ENCODE measurements at regions not wholly inside any gene's neighbourhood (a gene's known extent, or its start where the extent isn't known, plus 50 kb on each side); places are given as distances from the start of the nearest gene placed in this dataset.

GRCh38 chr5:117999939-118000549 is 988.3 kb downstream of the DTWD2 start:
- no peak overlapping the region for H2BK15ac ChIP-seq (ENCODE audit: low read depth, low read length)
- no peaks in the 10 kb centered on the region for H3K27me3 ChIP-seq (ENCODE audit: insufficient read depth, low read length)
- no peaks in the 10 kb centered on the region for H4K20me1 ChIP-seq (ENCODE audit: control insufficient read depth, insufficient read depth, insufficient read length)
- no peak overlapping the region for H2BK5ac ChIP-seq (ENCODE audit: insufficient read length, low read length)
- Mint-ChIP-seq H3K27ac (no peak overlapping the region), H3K27me3 (ENCODE audit: low read depth) (no peaks in the 10 kb centered on the region), H3K9me3 (no peaks in the 10 kb centered on the region), H3K4me1 (no peaks in the 10 kb centered on the region), H3K36me3 (ENCODE audit: insufficient read depth in 1 of 3, low read depth in 3 of 3) (no peaks in the 10 kb centered on the region), H3K4me3 (no peak overlapping the region)
- no peak overlapping the region for H3K4me2 ChIP-seq (ENCODE audit: insufficient read depth, insufficient read length, low read length)
- no peaks in the 10 kb centered on the region for H3K4me1 ChIP-seq (ENCODE audit: insufficient read depth, low read length)
- no peak overlapping the region for H3K56ac ChIP-seq (ENCODE audit: insufficient read length, low read depth, low read length)
- H3K14ac ChIP-seq (ENCODE audit: insufficient read depth, low read length): no peak overlapping the region
- no peak overlapping the region for H2BK12ac ChIP-seq (ENCODE audit: insufficient read length, low read depth, low read length)
- TF ChIP-seq CTCF (conservative IDR thresholded peaks at IDR 0.05): no peak
- no peaks in the 10 kb centered on the region for H3K9me3 ChIP-seq (ENCODE audit: control insufficient read depth, low read depth, low read length)
- WGBS (ENCODE audit: extremely low coverage, insufficient read length, low lambda C conversion rate): no CpG with 5 or more reads among the region's 3 CpGs
- no peak overlapping the region for H3K4ac ChIP-seq (ENCODE audit: low read depth, low read length)
- H3T11ph ChIP-seq (ENCODE audit: low read length): no peak overlapping the region
- no peak overlapping the region for H4K5ac ChIP-seq (ENCODE audit: insufficient read length, low read depth, low read length)
- no peak overlapping the region for H2BK20ac ChIP-seq (ENCODE audit: low read depth, low read length, poor library complexity, severe bottlenecking)
- H3K18ac ChIP-seq (ENCODE audit: insufficient read length, low read depth, low read length): no peak overlapping the region
- no peak overlapping the region for H2AK5ac ChIP-seq (ENCODE audit: insufficient read length, low read length)
- no peak overlapping the region for H2BK120ac ChIP-seq (ENCODE audit: low read depth, low read length, poor library complexity, severe bottlenecking)
- H3K23me2 ChIP-seq (ENCODE audit: insufficient read length, low read depth, low read length, poor library complexity, severe bottlenecking): no peaks in the 10 kb centered on the region
- H3K79me1 ChIP-seq (ENCODE audit: insufficient read depth, low read depth, low read length, poor library complexity, severe bottlenecking): no peaks in the 10 kb centered on the region
- H3K23ac ChIP-seq (ENCODE audit: insufficient read length, low read depth, low read length): no peak overlapping the region
- H4K8ac ChIP-seq (replicated peaks; ENCODE audit: insufficient read length, low read depth, low read length): no peak overlapping the region
- DNase-seq: no peak
- no peak overlapping the region for H4K91ac ChIP-seq (ENCODE audit: insufficient read length, low read depth, low read length)
- no peaks in the 10 kb centered on the region for H3K79me2 ChIP-seq (ENCODE audit: insufficient read depth, low read length)
- H2AFZ ChIP-seq (ENCODE audit: low read length): no peak overlapping the region
- H3K27ac ChIP-seq (ENCODE audit: insufficient read length, low read depth, low read length): no peak overlapping the region
- H3K9ac ChIP-seq (ENCODE audit: extremely low read depth, insufficient read length, low read length): no peak overlapping the region
